ENCODE measurements at regions not wholly inside any gene's neighbourhood (a gene's known extent, or its start where the extent isn't known, plus 50 kb on each side); places are given as distances from the start of the nearest gene placed in this dataset.

- no peak overlapping the region for H3K27ac ChIP-seq (ENCODE audit: low read depth in 2 of 2, low read length in 2 of 2)
- TF ChIP-seq CTCF (IDR thresholded peaks at IDR 0.05; ENCODE audit: borderline replicate concordance, extremely low read depth, insufficient read depth): no peak
- no peak overlapping the region for H3K9ac ChIP-seq (ENCODE audit: low read length in 3 of 3)
- H3K27me3 ChIP-seq (ENCODE audit: control insufficient read depth, insufficient read depth, low read length): no peaks in the 10 kb centered on the region
- no peaks in the 10 kb centered on the region for H3K36me3 ChIP-seq (ENCODE audit: control insufficient read depth in 2 of 3, insufficient read depth in 3 of 3, low read length in 3 of 3)
- H3K9me3 ChIP-seq (ENCODE audit: control insufficient read depth in 2 of 3, insufficient read depth in 1 of 3, low read length in 3 of 3): no peaks in the 10 kb centered on the region
- H3K4me3 ChIP-seq (ENCODE audit: low read length in 3 of 3): no peak overlapping the region
- no peaks in the 10 kb centered on the region for H3K4me1 ChIP-seq (ENCODE audit: control insufficient read depth in 2 of 3, insufficient read depth in 2 of 3, low read depth in 1 of 3, low read length in 3 of 3)
- no peak for FAIRE-seq
- DNase-seq: no peak
- intact Hi-C loops (cut with DNase I): no loop called here
These were observed 678.3 kb downstream of the NYAP2 start for GRCh38 chr2:226077841-226078240.

DNA sequence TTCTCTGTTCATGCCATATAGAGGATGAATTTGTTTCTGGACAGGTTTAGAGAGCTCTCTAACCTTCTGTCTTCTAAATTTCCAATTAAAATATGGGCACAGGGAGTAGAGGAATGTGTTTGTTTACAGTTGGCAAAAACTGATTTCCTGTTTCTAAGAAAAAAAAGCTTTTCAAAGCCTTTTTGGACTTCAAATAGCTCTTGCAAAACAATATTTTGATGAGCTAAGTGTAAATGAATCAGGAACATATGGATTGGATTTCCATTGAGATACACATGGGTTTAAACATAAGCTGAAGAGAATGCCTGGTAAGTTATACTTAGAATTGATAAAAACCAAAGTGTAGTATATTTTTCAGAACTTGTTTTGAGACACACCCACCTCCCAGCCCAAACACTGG is 677.5 kb downstream of the NYAP2 start:
- Histone ChIP-seq H3K4me3 (ENCODE audit: low read length in 3 of 3) (no peak overlapping the region), H3K9me3 (ENCODE audit: control insufficient read depth in 2 of 3, insufficient read depth in 1 of 3, low read length in 3 of 3) (no peaks in the 10 kb centered on the region), H3K4me1 (ENCODE audit: control insufficient read depth in 2 of 3, insufficient read depth in 2 of 3, low read depth in 1 of 3, low read length in 3 of 3) (no peaks in the 10 kb centered on the region), H3K27me3 (ENCODE audit: control insufficient read depth, insufficient read depth, low read length) (no peaks in the 10 kb centered on the region), H3K36me3 (ENCODE audit: control insufficient read depth in 2 of 3, insufficient read depth in 3 of 3, low read length in 3 of 3) (no peaks in the 10 kb centered on the region), H3K9ac (ENCODE audit: low read length in 3 of 3) (no peak overlapping the region), H3K27ac (ENCODE audit: low read depth in 2 of 2, low read length in 2 of 2) (no peak overlapping the region)
- no peak for TF ChIP-seq CTCF (IDR thresholded peaks at IDR 0.05; ENCODE audit: borderline replicate concordance, extremely low read depth, insufficient read depth)
- intact Hi-C loops (cut with DNase I): no loop called here
- DNase-seq: no peak
- FAIRE-seq: no peak

DNA sequence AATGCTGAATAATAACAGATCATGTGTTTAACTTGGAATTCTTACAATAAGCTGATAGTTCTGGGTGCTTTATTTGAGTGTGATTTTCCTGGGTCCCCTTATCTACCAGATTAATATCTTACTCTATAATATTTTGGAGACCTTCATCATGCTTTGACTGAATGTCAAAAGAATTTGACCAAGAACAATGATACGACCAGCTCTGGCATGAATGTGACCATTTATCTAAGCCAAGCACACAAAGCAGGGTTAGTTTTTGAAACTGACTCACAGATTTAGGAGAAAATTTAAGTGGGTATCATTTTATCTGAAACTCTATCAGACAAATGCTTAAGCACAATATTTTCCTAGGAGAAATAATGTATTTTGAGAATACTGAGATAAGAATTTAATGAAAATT is 677.0 kb downstream of the NYAP2 start:
- no peak overlapping the region for H3K27ac ChIP-seq (ENCODE audit: low read depth in 2 of 2, low read length in 2 of 2)
- intact Hi-C loops (cut with DNase I): no loop called here
- no peak for FAIRE-seq

More for the DNA sequence above, 677.0 kb downstream of the NYAP2 start:
- no peak for TF ChIP-seq CTCF (IDR thresholded peaks at IDR 0.05; ENCODE audit: borderline replicate concordance, extremely low read depth, insufficient read depth)
- H3K27me3 ChIP-seq (ENCODE audit: control insufficient read depth, insufficient read depth, low read length): no peaks in the 10 kb centered on the region
- H3K9me3 ChIP-seq (ENCODE audit: control insufficient read depth in 2 of 3, insufficient read depth in 1 of 3, low read length in 3 of 3): no peaks in the 10 kb centered on the region
- DNase-seq: no peak
- H3K9ac ChIP-seq (ENCODE audit: low read length in 3 of 3): no peak overlapping the region
- no peaks in the 10 kb centered on the region for H3K4me1 ChIP-seq (ENCODE audit: control insufficient read depth in 2 of 3, insufficient read depth in 2 of 3, low read depth in 1 of 3, low read length in 3 of 3)
- H3K36me3 ChIP-seq (ENCODE audit: control insufficient read depth in 2 of 3, insufficient read depth in 3 of 3, low read length in 3 of 3): no peaks in the 10 kb centered on the region
- no peak overlapping the region for H3K4me3 ChIP-seq (ENCODE audit: low read length in 3 of 3)
